Choroid plexus epithelial cell (primary cell): ENCODE measurements at regions not wholly inside any gene's neighbourhood (a gene's known extent, or its start where the extent isn't known, plus 50 kb on each side); places are given as distances from the start of the nearest gene placed in this dataset.
"Not testable (repeated sequence)": the region's sequence is repeated elsewhere in the genome, so short reads cannot be mapped to it uniquely, and the experiment has no call there.

Experiments used
- DNase-seq: peaks from one replicate; pipeline ENCODE4 v3.0.0-alpha.2; 2010; ENCODE audit warnings: low read depth
- H3K4me3 ChIP-seq: 2 replicates; pipeline ENCODE4 v1.5.1; 2011; ENCODE audit warnings: low read depth, mild to moderate bottlenecking, control low read depth, low read length, moderate library complexity
- CTCF ChIP-seq: conservative IDR thresholded peaks from 2 replicates; pipeline ENCODE4 v1.5.1; 2011; ENCODE audit warnings: low read depth, mild to moderate bottlenecking, control low read depth, inconsistent platforms, low read length, moderate library complexity

GRCh38 chr7:121529003-121529402, 132.9 kb upstream of the FAM3C start:
- TF ChIP-seq CTCF: no peak
- H3K4me3 ChIP-seq: no peak overlapping the region
- peak; percentile 62 for DNase-seq

GRCh38 chr7:121526210-121526609, 130.1 kb upstream of the FAM3C start:
- H3K4me3 ChIP-seq, DNase-seq: not testable (repeated sequence)

GRCh38 chr7:121525155-121525819, 129.2 kb upstream of the FAM3C start:
- DNase-seq: peak; percentile 15
- TF ChIP-seq CTCF: no peak
- no peak overlapping the region for H3K4me3 ChIP-seq

GRCh38 chr7:121521711-121522400, 125.7 kb upstream of the FAM3C start:
- no peak overlapping the region for H3K4me3 ChIP-seq
- DNase-seq: peak; percentile 46
- no peak for TF ChIP-seq CTCF

GRCh38 chr7:121520911-121521310, 124.8 kb upstream of the FAM3C start:
- no peak for TF ChIP-seq CTCF
- H3K4me3 ChIP-seq: no peak overlapping the region
- DNase-seq: no peak

GRCh38 chr7:121519548-121520521, 123.7 kb upstream of the FAM3C start:
- no peak overlapping the region for H3K4me3 ChIP-seq
- TF ChIP-seq CTCF: no peak
- peak; percentile 50 for DNase-seq

- TF ChIP-seq CTCF: no peak
- no peak for DNase-seq
- no peak overlapping the region for H3K4me3 ChIP-seq
Observed at GRCh38 chr7:121517591-121517990, 121.5 kb upstream of the FAM3C start.
